ENCODE measurements at regions not wholly inside any gene's neighbourhood (a gene's known extent, or its start where the extent isn't known, plus 50 kb on each side); places are given as distances from the start of the nearest gene placed in this dataset.

GRCh38 chr14:80146941-80147340, 64.4 kb downstream of the DIO2 start:
- no peak overlapping the region for H3K27ac ChIP-seq
- no peak for ATAC-seq
- H3K27me3 ChIP-seq = peaks cover 0 to 4% of the 10 kb centered on the region in 2 donors
- TF ChIP-seq, protein P1, sequence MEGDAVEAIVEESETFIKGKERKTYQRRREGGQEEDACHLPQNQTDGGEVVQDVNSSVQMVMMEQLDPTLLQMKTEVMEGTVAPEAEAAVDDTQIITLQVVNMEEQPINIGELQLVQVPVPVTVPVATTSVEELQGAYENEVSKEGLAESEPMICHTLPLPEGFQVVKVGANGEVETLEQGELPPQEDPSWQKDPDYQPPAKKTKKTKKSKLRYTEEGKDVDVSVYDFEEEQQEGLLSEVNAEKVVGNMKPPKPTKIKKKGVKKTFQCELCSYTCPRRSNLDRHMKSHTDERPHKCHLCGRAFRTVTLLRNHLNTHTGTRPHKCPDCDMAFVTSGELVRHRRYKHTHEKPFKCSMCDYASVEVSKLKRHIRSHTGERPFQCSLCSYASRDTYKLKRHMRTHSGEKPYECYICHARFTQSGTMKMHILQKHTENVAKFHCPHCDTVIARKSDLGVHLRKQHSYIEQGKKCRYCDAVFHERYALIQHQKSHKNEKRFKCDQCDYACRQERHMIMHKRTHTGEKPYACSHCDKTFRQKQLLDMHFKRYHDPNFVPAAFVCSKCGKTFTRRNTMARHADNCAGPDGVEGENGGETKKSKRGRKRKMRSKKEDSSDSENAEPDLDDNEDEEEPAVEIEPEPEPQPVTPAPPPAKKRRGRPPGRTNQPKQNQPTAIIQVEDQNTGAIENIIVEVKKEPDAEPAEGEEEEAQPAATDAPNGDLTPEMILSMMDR (IDR thresholded peaks at IDR 0.05) = no peak
- no peak for TF ChIP-seq POLR2A (IDR thresholded peaks at IDR 0.05)
- no peaks in the 10 kb centered on the region for H3K9me3 ChIP-seq
- H3K4me1 ChIP-seq = no peaks in the 10 kb centered on the region
- H3K36me3 ChIP-seq = no peaks in the 10 kb centered on the region
- 30% methylated on average over 1 of the region's 1 CpG for WGBS (ENCODE audit: insufficient coverage, low coverage, low lambda C conversion rate, missing lambda C conversion rate)
- H3K4me3 ChIP-seq = no peak overlapping the region
- intact Hi-C loops (cut with DNase I) = no loop called here
- DNase-seq = no peak

GRCh38 chr14:80136358-80136757, 74.9 kb downstream of the DIO2 start:
- WGBS (ENCODE audit: insufficient coverage, low coverage, low lambda C conversion rate, missing lambda C conversion rate) = 43% methylated on average over 2 of the region's 4 CpGs
- intact Hi-C loops (cut with DNase I) = no loop called here
- TF ChIP-seq, protein P1 (IDR thresholded peaks at IDR 0.05) = no peak
- no peak for TF ChIP-seq POLR2A (IDR thresholded peaks at IDR 0.05)

GRCh38 chr14:80135305-80136088, 75.8 kb downstream of the DIO2 start:
- DNase-seq (no peak), ATAC-seq (no peak)
- H3K9me3 ChIP-seq = peaks cover 0 to 4% (median 0%) of the 10 kb centered on the region in 4 donors
- TF ChIP-seq, protein P1 (IDR thresholded peaks at IDR 0.05) = no peak
- TF ChIP-seq POLR2A (IDR thresholded peaks at IDR 0.05) = no peak
- no peak overlapping the region for H3K4me3 ChIP-seq
- WGBS (ENCODE audit: insufficient coverage, low coverage, low lambda C conversion rate, missing lambda C conversion rate) = 25% methylated on average over 3 of the region's 3 CpGs
- H3K4me1 ChIP-seq = no peaks in the 10 kb centered on the region
- H3K27me3 ChIP-seq = no peaks in the 10 kb centered on the region
- intact Hi-C loops (cut with DNase I) = no loop called here
- H3K27ac ChIP-seq = no peak overlapping the region
- no peaks in the 10 kb centered on the region for H3K36me3 ChIP-seq

More at GRCh38 chr14:80136358-80136757, 74.9 kb downstream of the DIO2 start:
- Histone ChIP-seq H3K4me1 (no peaks in the 10 kb centered on the region), H3K9me3 (peaks cover 0 to 4% (median 0%) of the 10 kb centered on the region in 4 donors), H3K27ac (no peak overlapping the region), H3K36me3 (no peaks in the 10 kb centered on the region), H3K27me3 (no peaks in the 10 kb centered on the region), H3K4me3 (no peak overlapping the region)
- no peak for DNase-seq
- no peak for ATAC-seq

DNA sequence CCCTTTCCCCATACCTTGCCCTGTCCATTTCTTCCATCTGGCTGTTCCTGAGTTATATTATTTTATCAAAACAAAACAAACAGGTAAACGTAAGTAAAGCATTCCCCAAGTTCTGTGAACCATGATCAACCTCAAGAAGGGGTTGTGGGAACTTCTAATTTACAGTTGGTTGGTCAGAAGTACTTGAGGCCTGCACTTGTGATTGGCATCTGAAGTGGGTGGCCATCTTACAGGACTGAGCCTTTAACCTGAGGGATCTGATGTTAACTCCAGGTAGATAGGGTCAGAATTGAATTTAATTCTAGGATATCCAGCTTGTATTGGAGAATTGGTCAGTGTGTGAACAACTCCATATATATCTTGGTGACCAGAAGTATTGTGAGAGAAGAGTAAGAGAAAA, 77.0 kb downstream of the DIO2 start:
- intact Hi-C loops (cut with DNase I) = no loop called here
- 62% methylated on average over 1 of the region's 1 CpG for WGBS (ENCODE audit: insufficient coverage, low coverage, low lambda C conversion rate, missing lambda C conversion rate)
- TF ChIP-seq, protein P1 (IDR thresholded peaks at IDR 0.05) = no peak
- no peak for TF ChIP-seq POLR2A (IDR thresholded peaks at IDR 0.05)
- H3K36me3 ChIP-seq = no peaks in the 10 kb centered on the region
- H3K27ac ChIP-seq = no peak overlapping the region
- no peak for DNase-seq
- H3K4me1 ChIP-seq = no peaks in the 10 kb centered on the region
- H3K9me3 ChIP-seq = peaks cover 0 to 4% (median 0%) of the 10 kb centered on the region in 4 donors
- H3K4me3 ChIP-seq = no peak overlapping the region
- no peaks in the 10 kb centered on the region for H3K27me3 ChIP-seq
- no peak for ATAC-seq
